ENCODE measurements at regions not wholly inside any gene's neighbourhood (a gene's known extent, or its start where the extent isn't known, plus 50 kb on each side); places are given as distances from the start of the nearest gene placed in this dataset.

- no peak for DNase-seq
Observed at GRCh38 chr10:130802301-130802700, 509.2 kb downstream of the TCERG1L start.

GRCh38 chr10:130804281-130804680 is 507.2 kb downstream of the TCERG1L start:
- no peak for DNase-seq

- no peak for DNase-seq
Observed at GRCh38 chr10:130804778-130805634, 506.5 kb downstream of the TCERG1L start.

GRCh38 chr10:130805635-130806030 is 505.9 kb downstream of the TCERG1L start:
- no peak for DNase-seq

GRCh38 chr10:130806426-130806825 is 505.1 kb downstream of the TCERG1L start:
- no peak for DNase-seq

- DNase-seq: no peak
Observed at GRCh38 chr10:130807096-130807495, 504.4 kb downstream of the TCERG1L start.

- no peak for DNase-seq
Observed at GRCh38 chr10:130807721-130808120, 503.8 kb downstream of the TCERG1L start.

GRCh38 chr10:130808243-130808642 is 503.3 kb downstream of the TCERG1L start:
- DNase-seq: no peak

GRCh38 chr10:130808686-130809085 is 502.8 kb downstream of the TCERG1L start:
- DNase-seq: no peak

- DNase-seq: no peak
Observed at GRCh38 chr10:130809181-130809580, 502.3 kb downstream of the TCERG1L start.

GRCh38 chr10:130809761-130810515 is 501.6 kb downstream of the TCERG1L start:
- no peak for DNase-seq

- no peak for DNase-seq
Observed at GRCh38 chr10:130810856-130811255, 500.7 kb downstream of the TCERG1L start.

- DNase-seq: no peak
Observed at GRCh38 chr10:130812381-130813148, 499.0 kb downstream of the TCERG1L start.

GRCh38 chr10:130814610-130815009 is 496.9 kb downstream of the TCERG1L start:
- no peak for DNase-seq

- no peak for DNase-seq
Observed at GRCh38 chr10:130816116-130816901, 495.2 kb downstream of the TCERG1L start.

GRCh38 chr10:130817046-130817624 is 494.4 kb downstream of the TCERG1L start:
- DNase-seq: no peak

- no peak for DNase-seq
Observed at GRCh38 chr10:130817674-130818073, 493.8 kb downstream of the TCERG1L start.

GRCh38 chr10:130820880-130821482 is 490.5 kb downstream of the TCERG1L start:
- DNase-seq: no peak

- no peak for DNase-seq
Observed at GRCh38 chr10:130824230-130825014, 487.1 kb downstream of the TCERG1L start.

GRCh38 chr10:130833596-130833995 is 477.9 kb downstream of the TCERG1L start:
- no peak for DNase-seq
